ENCODE measurements at regions not wholly inside any gene's neighbourhood (a gene's known extent, or its start where the extent isn't known, plus 50 kb on each side); places are given as distances from the start of the nearest gene placed in this dataset.

DNA sequence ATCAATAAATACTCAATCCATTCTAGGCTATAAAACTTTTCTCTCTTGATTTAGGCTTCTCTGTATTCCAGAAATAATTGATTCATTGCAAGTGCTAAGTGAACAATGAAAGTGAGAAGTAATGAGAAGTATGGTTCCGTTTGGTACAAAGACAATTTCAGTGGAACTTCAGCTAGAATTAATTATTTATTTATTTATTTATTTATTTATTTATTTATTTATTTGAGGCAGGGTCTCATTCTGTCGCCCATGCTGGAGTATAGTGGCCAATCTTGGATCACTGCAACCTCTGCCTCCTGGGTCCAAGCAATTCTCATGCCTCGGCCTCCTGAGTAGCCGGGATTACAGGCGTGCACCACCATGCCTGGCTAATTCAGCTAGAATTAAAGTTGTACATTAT lies 262.1 kb downstream of the B3GLCT start (continued):
- no peak for TF ChIP-seq GTF3C2 (IDR thresholded peaks at IDR 0.05; ENCODE audit: borderline replicate concordance, extremely low read depth, insufficient read length)
- TF ChIP-seq, protein P1, sequence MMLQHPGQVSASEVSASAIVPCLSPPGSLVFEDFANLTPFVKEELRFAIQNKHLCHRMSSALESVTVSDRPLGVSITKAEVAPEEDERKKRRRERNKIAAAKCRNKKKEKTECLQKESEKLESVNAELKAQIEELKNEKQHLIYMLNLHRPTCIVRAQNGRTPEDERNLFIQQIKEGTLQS (IDR thresholded peaks at IDR 0.05): no peak
- TF ChIP-seq, protein P1 (CRISPR knock-in tag; conservative IDR thresholded peaks at IDR 0.05): no peak
- no peak for TF ChIP-seq PURB (CRISPR knock-in tag; IDR thresholded peaks at IDR 0.05; ENCODE audit: low read depth)
- TF ChIP-seq L3MBTL2 (IDR thresholded peaks at IDR 0.05): no peak
- no peak for TF ChIP-seq MBD1 (CRISPR knock-in tag; IDR thresholded peaks at IDR 0.05)

All from K562 (cell line).